Nephron progenitor cell (in vitro differentiated cells): ENCODE measurements at regions not wholly inside any gene's neighbourhood (a gene's known extent, or its start where the extent isn't known, plus 50 kb on each side); places are given as distances from the start of the nearest gene placed in this dataset.

ENCODE experiments used
- DNase-seq: peaks from one replicate; pipeline ENCODE4 v3.0.0; 2021
- H3K27ac Mint-ChIP-seq: 2 replicates; pipeline ENCODE4 v1.8.0; 2021; ENCODE audit warnings: mild to moderate bottlenecking, moderate library complexity, mixed read lengths
- H3K27me3 Mint-ChIP-seq: 2 replicates; pipeline ENCODE4 v1.8.0; 2021; ENCODE audit warnings: mild to moderate bottlenecking, low read depth, mixed read lengths; ENCODE audit not compliant: poor library complexity
- H3K36me3 Mint-ChIP-seq: 2 replicates; pipeline ENCODE4 v1.8.0; 2021; ENCODE audit warnings: low read depth, mixed read lengths
- H3K4me1 Mint-ChIP-seq: 2 replicates; pipeline ENCODE4 v1.8.0; 2021; ENCODE audit warnings: mixed read lengths
- H3K4me3 Mint-ChIP-seq: 2 replicates; pipeline ENCODE4 v1.8.0; 2021; ENCODE audit warnings: mild to moderate bottlenecking, moderate library complexity, mixed read lengths
- H3K9me3 Mint-ChIP-seq: 2 replicates; pipeline ENCODE4 v1.8.0; 2021; ENCODE audit warnings: mild to moderate bottlenecking, moderate library complexity, mixed read lengths
- TF ChIP-seq, protein P1 (sequence below): fragments of 200-600 bp; sonication (generic); IDR thresholded peaks from 2 replicates; pipeline ENCODE4 v1.5.0; 2021; ENCODE audit warnings: antibody characterized with exemption

DNA sequence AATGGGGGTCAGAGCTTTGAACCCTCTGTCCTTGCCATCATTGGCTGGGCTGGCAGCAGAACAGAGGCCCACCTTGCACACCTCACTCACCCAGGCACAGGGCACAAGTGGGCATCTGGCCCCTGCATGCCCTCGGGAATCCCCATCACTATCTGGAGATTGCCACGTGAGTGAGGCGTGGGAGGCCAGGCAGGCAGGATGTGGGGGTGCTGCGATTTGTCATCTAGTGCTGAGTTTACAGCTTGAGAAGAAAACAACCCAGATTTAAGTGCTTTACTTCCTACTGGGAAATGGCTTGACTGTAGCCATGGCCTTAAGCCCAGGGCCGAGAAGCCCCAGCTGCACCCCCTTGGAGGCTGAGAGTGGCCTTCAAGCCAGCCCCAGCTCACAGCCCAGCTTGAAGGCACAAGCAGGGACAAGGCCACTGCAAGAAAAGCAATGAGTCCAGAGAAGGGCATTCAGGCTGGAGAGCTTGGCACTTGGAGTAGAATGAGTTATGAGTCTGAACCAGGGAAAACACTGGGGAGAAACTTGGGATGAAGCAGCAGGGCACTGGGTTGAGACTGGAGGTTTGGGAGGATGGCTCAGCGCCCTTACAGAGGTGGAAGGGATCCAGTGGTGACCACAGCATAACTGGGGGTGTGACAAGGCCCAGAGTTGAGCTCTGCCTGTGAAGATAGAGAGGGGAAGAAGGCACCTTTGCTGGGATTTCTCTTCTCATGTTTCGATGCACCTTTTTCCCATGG is 123.0 kb downstream of the CXCL12 start:
- TF ChIP-seq, protein P1, sequence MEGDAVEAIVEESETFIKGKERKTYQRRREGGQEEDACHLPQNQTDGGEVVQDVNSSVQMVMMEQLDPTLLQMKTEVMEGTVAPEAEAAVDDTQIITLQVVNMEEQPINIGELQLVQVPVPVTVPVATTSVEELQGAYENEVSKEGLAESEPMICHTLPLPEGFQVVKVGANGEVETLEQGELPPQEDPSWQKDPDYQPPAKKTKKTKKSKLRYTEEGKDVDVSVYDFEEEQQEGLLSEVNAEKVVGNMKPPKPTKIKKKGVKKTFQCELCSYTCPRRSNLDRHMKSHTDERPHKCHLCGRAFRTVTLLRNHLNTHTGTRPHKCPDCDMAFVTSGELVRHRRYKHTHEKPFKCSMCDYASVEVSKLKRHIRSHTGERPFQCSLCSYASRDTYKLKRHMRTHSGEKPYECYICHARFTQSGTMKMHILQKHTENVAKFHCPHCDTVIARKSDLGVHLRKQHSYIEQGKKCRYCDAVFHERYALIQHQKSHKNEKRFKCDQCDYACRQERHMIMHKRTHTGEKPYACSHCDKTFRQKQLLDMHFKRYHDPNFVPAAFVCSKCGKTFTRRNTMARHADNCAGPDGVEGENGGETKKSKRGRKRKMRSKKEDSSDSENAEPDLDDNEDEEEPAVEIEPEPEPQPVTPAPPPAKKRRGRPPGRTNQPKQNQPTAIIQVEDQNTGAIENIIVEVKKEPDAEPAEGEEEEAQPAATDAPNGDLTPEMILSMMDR: no peak
- peaks cover 44% of the 10 kb centered on the region for H3K4me1 Mint-ChIP-seq
- no peak overlapping the region for H3K4me3 Mint-ChIP-seq
- H3K36me3 Mint-ChIP-seq: no peaks in the 10 kb centered on the region
- peak overlapping the region; percentile 51 for H3K27ac Mint-ChIP-seq
- DNase-seq: no peak
- H3K27me3 Mint-ChIP-seq: peaks cover 9% of the 10 kb centered on the region
- H3K9me3 Mint-ChIP-seq: peaks cover 12% of the 10 kb centered on the region

DNA sequence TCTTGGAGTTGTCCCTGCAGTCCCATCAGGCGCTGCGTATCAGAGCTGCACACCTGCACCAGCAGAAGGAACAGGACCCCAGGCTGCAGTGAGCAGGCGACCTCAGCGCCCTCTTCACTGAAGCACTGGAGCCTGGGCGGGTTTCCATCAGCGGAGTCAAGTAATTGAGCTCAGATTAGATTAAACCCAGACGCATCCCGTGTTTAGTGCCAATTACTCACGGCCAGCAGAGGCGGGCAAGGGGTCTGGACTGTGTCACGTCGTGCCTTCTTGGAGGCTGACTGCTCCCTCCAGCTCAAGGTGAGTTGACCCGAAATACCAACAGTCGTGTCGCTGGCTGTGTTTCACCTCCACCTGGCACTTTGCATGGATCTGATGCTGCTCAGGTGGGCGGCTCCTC is 123.6 kb downstream of the CXCL12 start:
- H3K27me3 Mint-ChIP-seq: peaks cover 13% of the 10 kb centered on the region
- DNase-seq: no peak
- H3K9me3 Mint-ChIP-seq: peaks cover 6% of the 10 kb centered on the region
- TF ChIP-seq, protein P1: no peak
- H3K4me1 Mint-ChIP-seq: peaks cover 44% of the 10 kb centered on the region
- H3K36me3 Mint-ChIP-seq: no peaks in the 10 kb centered on the region
- no peak overlapping the region for H3K4me3 Mint-ChIP-seq
- H3K27ac Mint-ChIP-seq: no peak overlapping the region

DNA sequence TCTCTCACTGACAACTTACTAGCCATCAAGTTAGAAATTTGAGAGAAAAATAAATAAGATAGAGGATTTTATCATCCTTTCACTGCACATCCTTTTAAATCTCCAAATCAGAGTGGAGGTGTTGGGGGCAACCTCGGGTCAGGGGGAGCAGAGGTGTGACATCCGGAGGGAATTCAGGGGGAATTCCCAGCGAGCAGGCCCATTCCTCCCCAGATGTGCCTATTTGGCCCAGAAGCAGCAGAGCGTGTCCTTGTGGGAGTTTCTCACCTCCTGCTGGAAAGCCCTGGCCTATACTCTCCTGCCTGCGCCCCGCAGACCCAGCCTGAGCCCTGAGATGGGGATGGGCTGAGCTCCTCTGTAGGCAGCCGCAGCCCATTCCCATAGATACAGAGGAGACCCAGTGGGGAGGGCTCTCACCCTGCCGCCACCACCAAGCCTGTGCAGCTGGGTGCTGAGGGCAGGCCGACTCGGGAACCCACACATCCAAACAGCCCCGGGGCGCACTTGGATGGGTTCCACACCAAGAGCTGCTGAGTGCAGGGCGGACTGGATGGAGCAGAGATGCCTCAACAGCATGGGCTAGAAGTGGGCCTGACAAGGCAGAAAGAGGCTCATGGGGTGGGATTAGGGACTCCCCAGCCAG is 124.5 kb downstream of the CXCL12 start:
- Mint-ChIP-seq H3K36me3 (no peaks in the 10 kb centered on the region), H3K27me3 (peaks cover 12% of the 10 kb centered on the region), H3K9me3 (no peaks in the 10 kb centered on the region), H3K4me3 (no peak overlapping the region), H3K27ac (no peak overlapping the region), H3K4me1 (peaks cover 44% of the 10 kb centered on the region)
- peak; percentile 24 for DNase-seq
- TF ChIP-seq, protein P1: no peak

DNA sequence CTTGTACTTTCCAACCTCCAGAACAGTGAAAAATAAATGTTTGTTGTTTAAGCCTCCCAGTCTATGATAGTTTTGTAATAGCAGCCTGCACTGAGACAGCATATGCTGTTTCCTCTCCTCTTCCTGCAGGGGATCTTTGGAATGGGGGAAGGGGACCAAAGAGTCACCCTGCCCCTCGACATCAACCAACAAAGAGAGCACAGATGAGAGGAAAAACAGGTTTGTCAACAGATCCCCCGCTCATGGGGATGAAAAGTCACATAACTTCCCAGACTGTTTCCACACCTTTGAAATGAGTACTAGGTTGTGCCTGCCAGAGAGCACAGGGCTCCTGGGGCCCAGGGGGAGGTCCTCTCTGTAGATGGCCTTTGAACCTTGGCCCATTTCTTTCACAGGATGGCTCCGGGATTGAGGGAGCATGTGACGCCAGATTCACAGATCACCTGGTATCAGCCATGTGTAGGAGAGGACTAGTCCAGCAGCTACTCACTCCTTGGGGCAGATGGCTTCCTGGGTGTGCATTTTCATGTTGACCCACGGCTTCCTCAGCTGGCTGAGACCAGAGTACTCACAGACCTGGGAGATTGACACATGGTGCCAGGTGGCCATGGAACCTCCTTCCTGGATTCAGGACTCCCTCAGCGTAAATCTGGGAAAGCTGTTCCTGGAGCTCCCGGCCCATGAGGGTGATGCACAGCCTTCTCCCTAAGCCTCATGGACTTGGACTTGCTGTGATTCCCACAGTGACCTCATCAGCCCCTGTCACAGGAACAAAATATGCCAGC is 125.6 kb downstream of the CXCL12 start:
- H3K27ac Mint-ChIP-seq: no peak overlapping the region
- no peak for DNase-seq
- H3K27me3 Mint-ChIP-seq: peaks cover 12% of the 10 kb centered on the region
- peaks cover 42% of the 10 kb centered on the region for H3K4me1 Mint-ChIP-seq
- no peak overlapping the region for H3K4me3 Mint-ChIP-seq
- no peaks in the 10 kb centered on the region for H3K36me3 Mint-ChIP-seq
- TF ChIP-seq, protein P1: no peak
- no peaks in the 10 kb centered on the region for H3K9me3 Mint-ChIP-seq

DNA sequence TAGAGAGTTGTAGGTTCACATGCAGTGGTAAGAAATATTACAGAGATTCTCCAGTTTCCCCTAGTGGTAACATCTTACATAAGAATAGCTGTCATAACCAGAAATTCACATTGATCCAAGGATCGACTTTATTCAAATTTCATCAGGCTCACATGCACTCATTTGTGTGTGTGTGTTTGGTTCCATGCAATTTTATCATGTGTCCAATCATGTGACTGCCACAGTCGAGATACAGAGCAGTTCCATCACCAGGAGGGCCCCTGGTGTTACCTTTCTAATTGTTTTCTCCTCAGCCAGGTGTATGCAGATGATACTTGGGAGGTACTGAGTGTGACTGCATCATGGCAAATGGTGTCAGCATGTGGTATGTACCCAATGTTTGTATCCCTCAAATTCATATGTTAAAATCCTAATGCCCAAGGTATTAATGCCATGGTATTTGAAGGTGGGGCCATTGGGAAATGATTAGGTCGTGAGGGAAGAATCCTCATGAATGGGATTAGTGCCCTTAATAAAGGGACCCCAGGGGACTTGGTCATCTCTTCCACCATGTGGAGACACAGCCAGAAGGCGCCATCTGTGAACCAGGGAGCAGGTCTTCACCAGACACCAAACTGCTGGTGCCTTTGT is 126.3 kb downstream of the CXCL12 start:
- peaks cover 38% of the 10 kb centered on the region for H3K4me1 Mint-ChIP-seq
- no peak overlapping the region for H3K27ac Mint-ChIP-seq
- DNase-seq: no peak
- TF ChIP-seq, protein P1: no peak
- H3K9me3 Mint-ChIP-seq: no peaks in the 10 kb centered on the region
- H3K36me3 Mint-ChIP-seq: no peaks in the 10 kb centered on the region
- peaks cover 12% of the 10 kb centered on the region for H3K27me3 Mint-ChIP-seq
- H3K4me3 Mint-ChIP-seq: no peak overlapping the region
